IPS-18c (cell line): ENCODE measurements at regions not wholly inside any gene's neighbourhood (a gene's known extent, or its start where the extent isn't known, plus 50 kb on each side); places are given as distances from the start of the nearest gene placed in this dataset.

Experiments used
- H3K4me3 ChIP-seq: 2 replicates; pipeline ENCODE4 v1.7.0; 2013; ENCODE audit warnings: low read depth, mild to moderate bottlenecking, low read length, moderate library complexity; ENCODE audit not compliant: insufficient read depth
- H3K9me3 ChIP-seq: one replicate; pipeline ENCODE4 v1.6.1; 2013; ENCODE audit warnings: mild to moderate bottlenecking, low read length, moderate library complexity; ENCODE audit not compliant: control insufficient read depth, insufficient read depth

DNA sequence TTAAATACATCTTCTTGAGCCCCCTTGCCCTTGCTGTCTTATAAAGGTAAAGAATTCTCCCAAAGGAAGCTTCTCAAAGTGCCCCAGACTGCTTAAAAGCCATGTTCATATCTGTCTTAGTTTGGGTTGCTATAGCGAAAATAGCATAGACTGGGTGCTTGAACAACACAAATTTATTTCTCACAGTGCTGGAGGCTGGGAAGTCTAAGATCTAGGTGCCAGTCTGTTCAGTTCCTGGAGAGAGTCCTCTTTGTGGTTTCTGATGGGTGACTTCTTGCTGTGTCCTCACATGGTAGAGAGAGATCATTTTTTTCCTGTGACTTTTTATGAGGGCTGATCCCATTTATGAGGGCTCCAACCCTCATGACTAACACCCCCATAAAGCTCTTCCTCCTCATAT lies 486.7 kb upstream of the ADAMTS16 start:
- H3K9me3 ChIP-seq: no peaks in the 10 kb centered on the region

DNA sequence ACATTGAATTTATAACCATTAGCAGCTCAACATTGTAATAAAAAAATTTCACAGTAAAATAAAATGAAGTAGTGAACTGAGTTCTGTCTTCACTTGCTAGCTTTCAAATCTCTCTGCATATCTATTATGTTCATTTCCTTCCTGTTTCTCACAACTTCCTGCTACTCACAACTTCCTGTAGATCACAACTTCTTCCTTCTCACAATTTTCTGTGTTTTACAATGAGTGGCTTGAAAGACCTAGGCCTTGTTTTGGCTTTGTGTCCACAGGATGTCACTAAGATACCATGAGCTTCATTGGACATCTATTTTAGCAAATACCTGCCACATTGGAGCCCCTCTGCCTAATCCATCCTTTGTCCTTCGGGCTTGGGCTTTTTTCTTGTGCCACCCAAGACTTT lies 480.3 kb upstream of the ADAMTS16 start:
- H3K9me3 ChIP-seq: peaks cover 3% of the 10 kb centered on the region

More for the DNA sequence above, 486.7 kb upstream of the ADAMTS16 start:
- no peak overlapping the region for H3K4me3 ChIP-seq

DNA sequence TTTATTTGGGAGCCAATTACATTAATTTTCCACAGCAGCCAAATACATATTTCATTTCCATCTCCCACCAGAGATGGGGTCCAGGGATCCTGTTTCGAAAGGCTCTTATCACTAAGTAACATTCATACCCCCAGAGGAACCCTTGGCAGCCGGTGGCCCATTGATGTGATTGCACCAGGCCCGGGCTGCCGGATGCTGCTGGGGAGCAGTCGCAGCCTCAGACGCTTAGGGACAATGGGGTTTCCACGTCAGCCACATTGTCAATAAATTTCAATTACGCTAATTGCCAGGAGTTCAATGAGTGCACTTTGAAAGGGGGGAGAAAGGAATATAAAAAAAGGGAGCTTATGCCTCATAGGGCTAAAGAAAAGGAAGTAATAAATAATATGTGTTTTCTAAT lies 478.8 kb upstream of the ADAMTS16 start:
- Histone ChIP-seq H3K9me3 (peaks cover 3% of the 10 kb centered on the region), H3K4me3 (no peak overlapping the region)

More for the DNA sequence above, 480.3 kb upstream of the ADAMTS16 start:
- H3K4me3 ChIP-seq: no peak overlapping the region

DNA sequence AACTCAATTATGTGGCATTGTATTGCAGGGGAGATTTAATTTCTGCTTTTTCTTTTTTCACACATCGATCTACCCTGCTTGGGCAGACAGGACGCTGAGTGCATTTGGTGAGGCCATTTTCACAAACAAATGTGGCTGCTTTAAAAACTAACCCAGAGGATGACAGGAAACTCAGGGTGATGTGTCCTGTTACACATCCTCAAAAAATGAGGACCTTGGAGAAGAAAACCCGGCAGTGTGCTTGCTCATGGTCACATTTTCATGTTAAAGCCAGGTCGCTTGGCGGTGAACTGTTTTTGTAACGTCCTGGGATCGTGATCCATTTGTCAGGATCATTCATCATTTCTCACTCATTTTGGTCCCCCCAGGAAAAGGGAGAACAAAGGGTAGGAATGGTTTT lies 478.3 kb upstream of the ADAMTS16 start:
- Histone ChIP-seq H3K9me3 (peaks cover 3% of the 10 kb centered on the region), H3K4me3 (no peak overlapping the region)

DNA sequence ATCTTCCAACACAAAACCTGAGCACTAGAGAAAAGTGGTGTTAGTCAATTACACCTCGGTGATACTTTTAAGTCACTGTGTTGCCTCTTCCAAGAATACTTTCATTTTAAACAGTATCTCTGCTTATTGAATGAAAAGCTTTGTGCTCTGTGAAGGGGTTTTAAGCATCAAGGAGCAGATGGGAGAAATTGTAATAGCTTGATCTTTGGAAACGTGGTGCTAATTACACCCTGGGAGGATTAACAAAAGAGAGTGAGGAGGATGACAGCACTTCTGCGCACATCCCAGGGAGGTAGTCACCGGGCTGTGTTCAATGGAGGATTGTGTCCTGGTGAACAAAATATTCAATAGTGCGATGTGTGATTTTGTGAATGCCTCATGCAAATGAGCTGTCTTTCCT lies 477.4 kb upstream of the ADAMTS16 start:
- H3K9me3 ChIP-seq: peaks cover 3% of the 10 kb centered on the region
- H3K4me3 ChIP-seq: no peak overlapping the region

DNA sequence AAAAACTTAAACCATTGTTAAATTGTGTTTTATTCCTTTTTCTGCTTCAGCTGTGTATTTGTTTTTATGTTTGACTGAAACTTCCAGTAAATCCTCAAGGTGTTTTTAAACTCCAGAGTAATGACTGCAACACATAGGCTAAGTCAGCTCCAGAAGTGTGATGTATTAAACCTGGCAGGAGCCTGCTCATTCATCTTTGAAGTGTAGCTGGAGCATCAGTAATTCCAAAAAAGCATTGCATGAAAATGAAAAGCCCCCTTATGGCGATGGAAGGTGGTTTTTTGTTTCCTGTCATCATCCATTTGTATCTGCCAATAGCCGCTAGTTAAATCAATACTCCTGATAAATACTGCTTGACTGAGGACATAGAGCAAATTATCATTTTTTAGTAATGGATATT lies 474.2 kb upstream of the ADAMTS16 start:
- Histone ChIP-seq H3K9me3 (peaks cover 3% of the 10 kb centered on the region), H3K4me3 (no peak overlapping the region)

DNA sequence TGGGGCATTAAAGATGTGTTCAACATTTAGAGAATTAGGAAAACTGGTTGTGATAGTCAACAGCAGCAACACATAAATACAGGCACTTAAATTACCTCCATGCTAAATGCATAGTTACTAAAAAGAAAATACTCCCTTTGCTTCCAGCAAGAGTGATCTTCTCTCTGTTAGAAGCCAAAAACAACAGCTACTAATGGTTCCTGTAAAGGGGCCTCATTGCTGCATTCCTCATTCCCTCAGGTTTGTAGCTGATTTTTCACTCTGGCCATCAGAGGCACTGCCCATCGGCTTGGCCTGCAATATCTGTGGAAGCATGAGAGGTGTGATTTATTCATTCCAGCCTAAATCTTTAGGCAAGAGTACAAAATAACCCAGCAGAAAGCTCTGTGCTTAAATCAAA lies 466.0 kb upstream of the ADAMTS16 start:
- H3K4me3 ChIP-seq: no peak overlapping the region
- no peaks in the 10 kb centered on the region for H3K9me3 ChIP-seq

DNA sequence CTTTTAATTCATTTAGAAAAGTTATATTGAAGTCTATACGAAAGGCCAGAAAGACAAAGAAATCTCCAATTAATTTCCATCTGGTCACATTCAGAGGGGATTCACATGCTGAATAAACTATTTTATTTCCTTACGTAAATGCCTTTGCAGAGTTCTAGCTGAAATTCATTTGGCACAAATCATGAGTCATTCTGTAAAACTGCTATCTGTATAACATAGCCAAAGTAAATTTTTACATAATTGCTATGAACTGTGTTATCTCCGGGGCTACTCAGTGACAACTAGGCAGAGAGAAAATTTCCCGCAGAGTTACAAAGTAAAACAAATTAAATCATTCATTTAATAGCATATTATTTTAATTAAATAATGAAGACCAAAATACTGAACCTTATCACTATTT lies 463.2 kb upstream of the ADAMTS16 start:
- Histone ChIP-seq H3K9me3 (no peaks in the 10 kb centered on the region), H3K4me3 (no peak overlapping the region)

DNA sequence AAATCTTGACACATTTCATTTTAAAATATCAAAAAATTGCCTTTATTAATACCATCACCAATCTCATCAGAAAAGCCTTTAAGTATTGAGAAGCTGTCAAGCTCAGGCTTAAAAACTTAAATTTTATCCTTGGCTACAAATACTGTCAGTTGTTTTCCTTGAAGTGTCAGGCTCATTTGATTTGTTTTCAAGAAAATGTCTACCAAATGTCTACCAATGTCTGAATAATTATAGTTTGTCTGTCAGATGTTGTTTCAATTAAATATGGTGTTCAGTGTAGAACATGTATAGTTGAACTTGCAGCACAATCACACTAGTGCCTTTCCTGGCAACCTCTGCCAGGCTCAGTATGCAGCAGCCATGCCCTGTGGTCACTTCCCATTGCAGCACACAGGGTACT lies 455.2 kb upstream of the ADAMTS16 start:
- Histone ChIP-seq H3K9me3 (no peaks in the 10 kb centered on the region), H3K4me3 (no peak overlapping the region)

DNA sequence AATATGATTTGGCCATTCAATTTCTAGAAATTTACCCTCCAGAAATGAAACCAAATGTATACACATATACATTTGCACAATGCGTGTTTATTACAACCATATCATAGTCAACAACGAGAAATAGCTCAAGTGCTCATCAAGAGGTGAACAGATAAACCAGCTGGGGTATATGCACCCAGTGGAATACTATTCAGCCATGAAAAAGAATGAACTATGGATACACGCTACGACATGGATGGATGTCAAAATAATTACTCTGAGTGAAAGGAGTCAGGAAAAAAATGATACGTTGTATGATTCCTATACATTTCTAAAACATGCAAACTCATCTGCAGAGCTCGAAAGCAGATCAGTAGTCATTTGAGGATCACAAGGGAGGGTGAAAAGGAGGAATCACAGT lies 441.5 kb upstream of the ADAMTS16 start:
- Histone ChIP-seq H3K4me3 (no peak overlapping the region), H3K9me3 (no peaks in the 10 kb centered on the region)

DNA sequence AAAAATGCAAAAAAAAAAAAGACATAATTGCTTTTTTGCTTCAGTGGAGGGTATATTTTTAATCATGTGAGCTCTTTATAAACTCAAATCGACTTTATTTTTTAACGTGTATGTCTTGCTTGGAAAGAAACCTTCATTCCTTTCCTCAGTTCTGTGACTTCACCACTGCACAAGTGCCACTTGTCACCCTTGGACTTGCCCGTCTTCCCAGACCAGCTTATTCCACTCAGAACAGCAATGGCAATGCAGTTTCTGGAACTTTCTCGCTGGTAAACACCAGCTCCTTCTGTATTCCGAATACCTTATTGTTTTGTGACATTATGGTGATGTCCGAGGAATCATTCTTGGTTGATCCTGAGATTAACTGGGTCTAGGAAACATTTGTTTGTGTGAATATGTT lies 440.5 kb upstream of the ADAMTS16 start:
- H3K9me3 ChIP-seq: no peaks in the 10 kb centered on the region
- no peak overlapping the region for H3K4me3 ChIP-seq

DNA sequence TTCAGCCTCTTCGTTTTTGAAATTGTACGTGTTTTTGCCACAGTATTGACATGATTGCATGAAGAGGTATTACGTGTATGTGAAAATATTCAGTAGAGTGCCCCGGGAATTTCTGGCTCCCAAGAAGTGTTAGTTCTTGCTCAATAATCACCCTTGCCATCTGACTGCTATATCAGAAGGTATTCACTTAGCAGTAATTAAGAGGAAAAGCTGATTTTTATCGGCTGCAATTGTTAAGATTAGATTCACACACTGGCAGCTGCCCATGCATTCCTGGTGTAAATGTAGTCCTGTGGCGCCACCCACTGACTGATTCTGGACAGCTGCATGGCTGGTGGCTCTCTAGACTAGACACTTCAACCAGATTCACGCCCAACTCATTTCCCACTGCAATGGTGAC lies 440.1 kb upstream of the ADAMTS16 start:
- Histone ChIP-seq H3K9me3 (no peaks in the 10 kb centered on the region), H3K4me3 (no peak overlapping the region)

DNA sequence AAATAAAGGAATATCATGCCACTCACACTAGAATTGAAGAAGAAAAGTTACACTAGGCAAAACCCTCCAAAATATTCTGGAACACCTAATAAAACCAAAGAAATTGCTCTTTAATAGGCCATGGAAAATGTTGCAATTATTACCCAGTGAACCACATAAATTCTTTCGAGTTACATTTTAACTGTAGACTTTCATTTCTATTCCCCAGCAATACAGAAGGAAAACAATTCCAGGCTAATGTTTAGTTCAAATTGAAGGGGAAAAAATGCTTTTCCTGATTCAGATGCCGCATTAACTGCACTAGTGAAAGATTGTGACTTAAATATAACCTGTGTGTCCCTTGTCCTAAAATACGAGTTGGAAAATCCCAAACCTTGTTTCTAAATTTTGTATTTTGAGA lies 439.3 kb upstream of the ADAMTS16 start:
- Histone ChIP-seq H3K9me3 (no peaks in the 10 kb centered on the region), H3K4me3 (no peak overlapping the region)

DNA sequence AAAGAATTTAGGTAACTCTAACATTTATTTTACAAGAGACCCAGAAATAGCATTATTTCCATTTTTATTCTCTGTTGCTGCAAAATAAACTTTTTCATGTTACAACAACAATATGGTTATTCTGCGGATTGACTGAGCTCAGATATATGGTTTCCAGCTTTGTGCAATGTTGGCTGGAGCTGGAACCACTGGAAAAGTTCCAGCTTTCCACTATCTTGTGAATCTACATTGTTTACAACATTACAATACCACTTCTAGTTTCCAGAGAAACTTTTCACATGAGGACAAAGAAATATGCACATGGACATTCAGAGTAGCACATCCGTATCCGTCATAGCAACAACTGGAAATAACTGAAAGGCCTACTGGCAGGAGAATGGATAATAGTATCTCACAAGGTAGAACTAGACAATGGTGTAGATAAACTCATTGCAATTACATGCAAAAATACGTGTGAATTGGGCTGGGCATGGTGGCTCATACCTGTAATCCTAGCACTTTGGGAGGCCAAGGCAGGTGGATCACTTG lies 436.1 kb upstream of the ADAMTS16 start:
- no peak overlapping the region for H3K4me3 ChIP-seq
- no peaks in the 10 kb centered on the region for H3K9me3 ChIP-seq

DNA sequence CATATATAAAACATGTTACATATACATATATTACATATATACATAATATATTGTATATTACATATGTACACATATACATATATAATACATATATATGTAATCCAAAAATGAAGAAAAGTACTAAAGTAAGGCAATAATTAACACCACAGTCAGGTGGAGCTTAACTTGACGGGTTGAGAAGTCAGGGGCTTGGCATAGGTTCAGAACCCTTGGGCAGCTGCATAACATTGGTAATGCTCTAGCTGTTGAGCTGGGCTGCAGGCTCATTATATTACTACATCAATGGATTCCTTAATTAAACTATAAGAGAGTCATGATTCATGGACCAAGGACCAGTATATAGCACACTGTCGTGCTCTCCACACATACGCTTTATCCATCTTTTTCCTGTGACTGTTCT lies 435.2 kb upstream of the ADAMTS16 start:
- H3K9me3 ChIP-seq: no peaks in the 10 kb centered on the region
- H3K4me3 ChIP-seq: no peak overlapping the region

DNA sequence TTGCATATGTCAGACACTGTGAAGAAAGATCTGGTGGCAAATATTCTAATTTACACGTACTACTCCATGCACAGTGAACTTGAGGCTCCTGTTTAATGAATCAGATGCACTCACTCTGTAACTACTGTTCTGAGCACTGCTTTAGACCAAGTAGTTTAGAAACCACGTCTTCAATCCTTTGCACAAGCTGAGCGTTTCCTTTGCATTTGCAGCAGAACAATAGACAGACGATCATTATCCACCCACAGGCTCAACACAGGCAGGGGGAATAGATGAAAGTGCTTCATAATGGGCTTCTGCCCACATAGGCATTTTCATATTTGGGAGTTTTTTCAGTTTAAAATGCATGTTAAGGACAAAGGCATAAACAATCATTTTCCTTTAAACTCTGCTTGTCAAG lies 423.3 kb upstream of the ADAMTS16 start:
- H3K9me3 ChIP-seq: no peaks in the 10 kb centered on the region

DNA sequence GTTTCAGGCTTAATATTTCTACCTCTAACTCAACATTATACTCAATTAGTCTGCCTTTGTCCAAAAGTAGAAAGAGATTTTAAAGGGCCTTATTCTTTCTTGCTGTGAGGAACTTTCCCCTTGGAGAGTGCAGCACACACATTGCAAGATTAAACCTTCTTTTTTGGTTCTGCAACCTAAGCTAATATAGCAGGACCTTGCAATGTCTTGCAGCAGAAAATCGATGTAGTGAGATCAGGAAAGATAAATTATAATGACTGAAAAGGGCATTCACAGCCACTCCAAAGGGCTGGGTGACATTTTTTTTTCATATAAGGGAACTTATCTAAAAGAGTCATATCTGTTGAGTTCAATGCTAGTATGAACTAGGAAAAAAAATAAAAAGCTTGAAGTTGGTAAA lies 422.7 kb upstream of the ADAMTS16 start:
- Histone ChIP-seq H3K4me3 (no peak overlapping the region), H3K9me3 (no peaks in the 10 kb centered on the region)

More for the DNA sequence above, 423.3 kb upstream of the ADAMTS16 start:
- H3K4me3 ChIP-seq: no peak overlapping the region

DNA sequence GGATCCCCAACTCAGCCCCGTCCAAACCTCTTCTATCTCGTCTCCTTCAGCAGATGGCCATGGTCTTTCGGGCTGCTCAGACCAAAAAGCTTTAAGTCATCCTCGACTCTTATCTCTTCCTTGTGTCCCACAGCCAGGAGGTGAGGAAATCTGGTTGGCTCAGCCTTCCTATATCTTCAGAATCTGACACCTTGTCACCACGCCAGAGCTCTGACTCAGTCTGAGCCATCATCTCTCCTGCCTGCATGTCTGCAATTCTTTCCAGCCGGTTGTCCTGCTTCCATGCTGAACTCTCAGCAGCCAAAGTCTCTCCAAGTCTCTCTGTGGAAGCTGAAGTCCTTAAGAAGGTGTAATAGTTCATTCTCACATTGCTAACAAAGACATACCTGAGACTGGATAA lies 419.3 kb upstream of the ADAMTS16 start:
- Histone ChIP-seq H3K9me3 (no peaks in the 10 kb centered on the region), H3K4me3 (no peak overlapping the region)

DNA sequence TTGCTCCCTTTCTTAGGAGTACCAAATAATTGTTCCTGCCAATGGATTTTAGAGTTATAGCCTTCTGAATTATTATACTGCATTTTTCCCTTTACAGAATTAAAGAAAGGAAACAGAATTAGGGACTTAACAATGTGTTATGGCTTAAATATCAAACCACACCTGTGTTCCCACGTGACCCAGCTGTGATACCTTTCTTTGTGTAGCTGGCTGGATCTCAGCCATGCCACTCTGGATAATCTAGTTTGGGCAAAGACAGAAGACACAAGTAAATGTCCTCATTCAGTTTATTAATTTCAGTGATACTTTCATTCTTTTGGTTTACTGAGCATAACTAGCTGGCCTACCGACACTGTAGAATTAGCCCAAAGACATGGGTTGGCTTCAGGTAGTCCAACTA lies 417.2 kb upstream of the ADAMTS16 start:
- Histone ChIP-seq H3K9me3 (no peaks in the 10 kb centered on the region), H3K4me3 (no peak overlapping the region)
